RCC 7860 (cell line): ENCODE measurements at regions not wholly inside any gene's neighbourhood (a gene's known extent, or its start where the extent isn't known, plus 50 kb on each side); places are given as distances from the start of the nearest gene placed in this dataset.

Source experiments
- DNase-seq: peaks from one replicate; pipeline ENCODE4 v3.0.0-alpha.2; 2015; ENCODE audit warnings: low spot score
- FAIRE-seq: peaks from 2 replicates; lab custom pipeline; 2012; peaks lifted over from hg19 to GRCh38; lab: Jason Lieb, UNC

GRCh38 chr6:133630651-133631050 is 258.3 kb upstream of the TCF21 start:
- DNase-seq (peak; percentile 10), FAIRE-seq (peak; percentile 12)

GRCh38 chr6:133631421-133631820 is 257.5 kb upstream of the TCF21 start:
- peak; percentile 5 for DNase-seq
- FAIRE-seq, result no peak

DNA sequence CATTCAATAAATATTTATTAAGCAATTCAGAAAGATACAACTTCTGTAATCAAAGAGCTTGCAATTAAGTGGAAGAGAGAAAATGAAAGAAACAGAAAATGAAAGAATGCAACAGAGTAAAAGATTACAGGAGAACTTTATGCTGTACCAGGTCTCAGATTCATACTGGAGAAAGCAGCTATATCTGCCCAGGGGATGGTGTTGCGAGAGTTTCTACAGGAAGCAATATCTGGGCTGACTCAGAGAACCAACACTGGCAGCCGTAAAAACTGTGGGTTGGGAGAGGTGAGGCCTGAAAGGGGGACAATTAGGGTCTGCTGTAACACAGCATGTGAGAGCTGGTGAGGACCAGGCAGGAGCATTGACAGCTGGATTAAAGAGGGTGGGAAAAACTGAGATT is 256.7 kb upstream of the TCF21 start:
- FAIRE-seq (no peak), DNase-seq (no peak)

GRCh38 chr6:133632906-133633305 is 256.0 kb upstream of the TCF21 start:
- DNase-seq, result no peak
- FAIRE-seq, result no peak

DNA sequence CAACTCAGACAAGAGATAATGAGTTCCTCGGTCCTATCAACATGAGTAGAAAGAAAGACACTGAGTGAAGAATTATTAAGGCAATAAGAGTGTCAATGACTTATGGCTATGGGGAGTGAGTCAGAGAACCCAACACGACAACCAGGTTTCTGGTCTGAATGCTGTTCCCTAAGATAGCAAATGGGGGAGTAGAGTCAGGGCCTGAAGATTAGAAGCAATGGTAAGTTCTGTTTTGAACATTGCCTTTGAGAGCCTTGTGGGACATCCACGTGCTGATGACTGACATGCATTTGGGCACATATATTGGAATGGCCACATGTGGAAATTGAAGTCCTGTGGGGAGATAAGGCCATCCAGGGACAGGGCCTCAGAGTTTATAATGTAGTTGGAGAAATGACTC is 254.4 kb upstream of the TCF21 start:
- no peak for FAIRE-seq
- no peak for DNase-seq

- FAIRE-seq (no peak), DNase-seq (no peak)
These were observed 253.5 kb upstream of the TCF21 start for GRCh38 chr6:133635447-133635846.

DNA sequence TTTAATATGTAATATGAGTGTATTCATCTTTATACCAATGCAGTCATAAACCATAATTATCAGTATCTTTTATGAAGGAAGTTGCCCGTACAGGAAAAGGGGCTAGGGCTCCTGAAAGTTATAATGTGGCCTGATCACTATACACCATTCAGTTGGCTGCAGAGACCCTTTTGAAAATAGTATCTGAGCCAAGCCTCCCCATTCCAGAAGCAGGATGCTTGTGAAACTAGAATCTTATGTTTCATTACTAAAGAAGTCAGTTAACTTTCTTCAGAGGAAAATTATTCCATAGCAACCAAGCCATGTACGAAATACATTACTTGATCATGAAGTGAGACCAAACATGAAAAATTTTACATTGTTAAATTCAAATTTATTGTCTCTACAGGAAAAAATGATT is 251.5 kb upstream of the TCF21 start:
- DNase-seq (no peak), FAIRE-seq (no peak)

DNA sequence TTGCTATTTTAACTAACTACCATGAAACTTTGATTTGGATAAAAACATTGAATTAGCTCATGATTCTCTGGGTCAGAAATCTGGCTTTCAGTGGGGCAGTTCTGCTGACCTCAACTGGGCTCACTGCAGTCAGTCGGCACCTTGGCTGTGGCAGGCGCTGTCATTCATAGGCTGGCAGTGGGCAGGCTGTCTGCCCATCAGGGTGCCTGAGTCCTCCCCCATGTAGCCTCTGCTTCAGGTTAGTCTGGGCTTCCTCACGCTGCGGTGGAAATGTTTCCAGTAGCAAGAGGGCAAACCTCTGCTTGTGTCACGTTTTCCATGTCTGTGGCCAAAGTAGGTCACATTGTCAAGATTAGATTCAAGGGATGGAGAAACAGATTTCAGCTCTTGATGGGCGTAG is 251.0 kb upstream of the TCF21 start:
- FAIRE-seq, result no peak

GRCh38 chr6:133641104-133641503 is 247.8 kb upstream of the TCF21 start:
- DNase-seq, result peak; percentile 9
- peak; percentile 63 for FAIRE-seq

More for the DNA sequence above, 251.0 kb upstream of the TCF21 start:
- DNase-seq, result no peak

GRCh38 chr6:133644548-133644891 is 244.4 kb upstream of the TCF21 start:
- DNase-seq (no peak), FAIRE-seq (no peak)

DNA sequence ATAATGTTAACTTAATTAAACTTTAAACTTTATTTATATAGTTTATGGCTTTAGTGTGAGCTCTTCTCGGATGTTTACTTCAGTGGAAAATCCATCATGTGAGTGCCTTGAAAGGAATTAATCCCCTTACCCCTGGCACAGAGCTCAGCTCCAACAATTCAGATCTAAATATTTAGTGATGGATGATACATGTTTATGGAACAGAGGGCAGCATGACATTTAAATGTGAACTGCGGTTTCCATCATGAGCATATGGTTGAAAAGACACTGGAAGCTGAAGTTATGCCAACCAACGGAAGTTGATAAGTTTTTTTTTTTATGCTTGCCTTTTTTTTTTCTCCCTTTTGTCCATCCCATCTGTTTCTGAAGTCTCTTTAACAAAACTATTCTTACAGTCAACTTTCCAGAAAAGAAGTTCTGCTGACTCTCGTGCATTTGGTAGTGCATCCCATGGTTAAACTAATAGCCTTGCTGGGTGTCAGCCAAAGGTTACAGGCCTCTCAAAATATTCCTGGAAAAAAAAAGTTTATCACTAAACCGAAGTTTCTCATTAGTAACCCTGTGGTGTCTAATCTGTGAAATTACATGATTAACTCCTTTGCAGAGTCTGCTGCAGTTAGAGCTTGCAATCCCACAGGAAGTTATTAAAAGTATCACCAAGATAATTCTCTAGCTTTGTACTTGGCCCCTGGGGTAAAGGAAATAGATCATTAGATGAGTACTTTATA is 243.9 kb upstream of the TCF21 start:
- peak; percentile 96 for FAIRE-seq
- DNase-seq, result peak; percentile 86

DNA sequence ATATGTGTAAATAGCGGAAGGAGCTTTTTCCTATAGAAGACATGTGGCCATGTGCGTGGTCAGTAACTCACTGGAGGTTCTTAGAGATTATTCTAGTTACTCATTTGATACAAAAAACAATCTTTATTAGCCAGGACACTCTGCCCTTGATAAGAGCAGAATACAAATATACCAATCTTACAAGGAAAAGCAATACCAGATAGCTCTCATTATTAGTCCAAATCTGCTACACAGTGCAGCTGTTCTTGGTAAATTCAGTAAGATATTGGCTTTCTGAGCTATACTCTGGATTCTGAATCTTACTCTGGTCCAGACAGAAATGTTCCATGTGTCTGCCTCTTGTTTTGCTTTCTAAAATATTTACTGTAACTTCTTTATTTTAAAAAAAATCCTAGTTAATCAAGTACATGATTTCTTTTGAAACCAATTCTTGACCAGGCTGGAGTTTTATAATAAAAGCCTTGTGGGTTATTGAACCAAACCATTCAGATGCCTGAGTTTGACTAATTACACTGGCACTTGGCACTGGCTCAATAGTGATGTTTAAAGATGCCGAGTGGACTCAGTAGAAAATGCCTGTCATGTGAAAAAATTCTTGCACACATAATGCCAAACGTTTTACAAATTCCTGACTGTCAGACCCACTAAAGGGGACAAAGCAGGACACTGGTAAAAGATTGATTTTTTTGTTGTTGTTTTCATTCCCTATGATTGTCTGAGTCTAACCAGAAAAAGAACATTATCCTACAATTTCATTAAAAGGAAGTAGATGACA is 242.8 kb upstream of the TCF21 start:
- no peak for FAIRE-seq
- peak; percentile 82 for DNase-seq

GRCh38 chr6:133648581-133648980 is 240.3 kb upstream of the TCF21 start:
- FAIRE-seq (no peak), DNase-seq (peak; percentile 39)

DNA sequence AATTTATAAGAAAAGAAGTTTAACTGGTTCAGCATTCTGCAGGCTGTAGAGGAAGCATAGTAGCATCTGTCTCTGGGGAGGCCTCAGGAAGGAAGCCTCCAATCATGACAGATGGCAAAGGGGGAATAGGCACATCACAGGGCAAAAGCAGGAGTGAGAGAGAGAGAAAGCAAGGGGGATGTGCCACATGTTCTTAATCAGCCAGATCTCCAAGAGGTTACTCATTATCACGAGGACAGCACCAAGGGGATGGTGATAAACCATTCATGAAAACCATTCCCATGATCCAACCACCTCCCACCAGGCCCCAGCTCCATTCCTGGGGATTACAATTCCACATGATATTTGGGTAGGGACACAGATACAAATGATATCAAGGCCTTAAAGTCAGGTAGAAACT is 217.5 kb upstream of the TCF21 start:
- no peak for DNase-seq

GRCh38 chr6:133673056-133673455 is 215.9 kb upstream of the TCF21 start:
- DNase-seq (no peak), FAIRE-seq (no peak)

More for the DNA sequence above, 217.5 kb upstream of the TCF21 start:
- FAIRE-seq, result no peak

GRCh38 chr6:133674661-133675060 is 214.3 kb upstream of the TCF21 start:
- no peak for FAIRE-seq
- DNase-seq, result no peak

DNA sequence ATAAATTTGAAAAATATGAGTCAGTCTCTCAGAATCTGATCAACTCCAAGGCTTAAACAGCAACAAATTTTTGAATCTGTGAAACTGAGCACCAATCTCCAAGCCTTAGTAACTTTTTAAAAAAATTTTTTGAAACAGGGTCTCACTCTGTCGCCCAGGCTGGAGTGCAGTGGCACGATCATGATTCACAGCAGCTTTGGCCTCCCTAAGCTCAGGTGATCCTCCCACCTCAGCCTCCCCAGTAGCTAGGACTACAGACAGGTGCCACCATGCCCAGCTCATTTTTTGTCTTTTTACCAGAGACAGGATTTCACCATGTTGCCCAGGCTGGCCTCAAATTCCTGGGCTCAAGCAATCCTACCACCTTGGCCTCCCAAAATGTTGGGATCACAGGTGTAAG is 207.9 kb upstream of the TCF21 start:
- DNase-seq (no peak), FAIRE-seq (no peak)

DNA sequence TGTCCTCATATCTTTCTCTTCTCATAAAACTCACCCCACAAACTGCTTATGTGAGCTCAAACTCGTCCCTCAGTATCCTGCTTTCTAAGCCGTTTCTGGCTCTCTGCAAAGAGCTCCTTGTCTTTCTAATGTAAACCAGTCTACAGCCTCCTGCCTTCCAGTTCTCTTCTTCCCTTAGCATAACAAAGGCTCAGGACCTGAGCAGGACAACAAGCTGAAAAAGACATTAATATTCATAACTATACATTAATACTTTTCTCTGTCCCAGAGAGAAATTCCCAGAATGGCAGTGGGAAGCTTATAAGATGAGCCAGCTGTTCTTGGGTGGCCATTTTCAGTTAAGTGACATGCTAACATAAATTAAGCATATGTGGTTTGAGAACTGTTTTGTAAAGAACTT is 207.0 kb upstream of the TCF21 start:
- FAIRE-seq, result no peak
- DNase-seq, result no peak

GRCh38 chr6:133682506-133683307 is 206.2 kb upstream of the TCF21 start:
- DNase-seq (no peak), FAIRE-seq (no peak)

DNA sequence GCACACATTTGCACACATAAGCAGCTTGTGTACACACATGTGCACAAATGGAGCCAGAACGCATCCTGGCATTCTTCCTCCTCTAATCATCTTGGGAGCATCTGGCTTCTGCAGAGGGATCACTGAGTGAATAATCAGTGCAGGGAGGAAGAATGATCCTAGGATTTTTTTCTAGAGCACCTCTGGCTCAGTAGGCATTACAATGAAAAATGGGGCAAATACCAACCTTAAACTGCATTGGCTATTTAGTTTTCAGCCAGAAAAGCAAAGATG is 205.7 kb upstream of the TCF21 start:
- DNase-seq, result no peak
- no peak for FAIRE-seq

GRCh38 chr6:133683606-133684005 is 205.3 kb upstream of the TCF21 start:
- no peak for FAIRE-seq
- DNase-seq, result no peak
